NB4 (cell line): ENCODE measurements at regions not wholly inside any gene's neighbourhood (a gene's known extent, or its start where the extent isn't known, plus 50 kb on each side); places are given as distances from the start of the nearest gene placed in this dataset.

Experiments
- DNase-seq: peaks from one replicate; pipeline ENCODE4 v3.0.0; 2010; ENCODE audit warnings: low read depth
- H3K4me3 ChIP-seq: one replicate; pipeline ENCODE4 v1.5.1; 2011; ENCODE audit warnings: mild to moderate bottlenecking, low read depth, low read length, moderate library complexity
- MYC ChIP-seq: IDR thresholded peaks from 2 replicates; pipeline ENCODE4 v1.6.1; 2011; ENCODE audit warnings: low read depth, low read length
- POLR2A ChIP-seq: IDR thresholded peaks from 2 replicates; pipeline ENCODE4 v1.6.1; 2011; ENCODE audit warnings: mild to moderate bottlenecking; ENCODE audit not compliant: insufficient read length; ENCODE audit errors: extremely low read depth
- TF ChIP-seq, protein P1 (sequence below): IDR thresholded peaks from 2 replicates; pipeline ENCODE4 v1.6.1; 2011; ENCODE audit warnings: low read depth, low read length
- TF ChIP-seq, protein P2 (sequence below): IDR thresholded peaks from one replicate; pipeline ENCODE4 v1.5.1; 2012; ENCODE audit warnings: low read depth, low read length

DNA sequence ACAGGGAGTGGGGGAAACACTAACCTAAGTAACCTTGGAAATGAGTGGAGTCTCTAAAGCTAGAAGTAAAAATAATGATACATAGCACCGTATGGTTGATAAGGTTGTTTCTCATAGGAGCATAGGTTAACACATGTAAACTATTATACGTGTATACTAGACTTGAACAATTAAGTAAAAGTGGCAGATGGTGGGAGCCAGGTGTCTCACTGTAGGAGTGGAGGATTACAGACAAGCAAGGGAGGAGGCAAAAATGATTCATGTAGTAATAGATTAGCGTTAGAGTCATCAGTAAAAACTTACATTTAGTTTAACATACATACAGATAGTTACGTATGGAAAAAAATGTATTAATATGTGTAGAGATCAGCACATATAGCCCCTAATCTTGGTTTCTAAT, 138.4 kb upstream of the DSCAM start:
- no peak overlapping the region for H3K4me3 ChIP-seq
- no peak for DNase-seq
- TF ChIP-seq, protein P1, sequence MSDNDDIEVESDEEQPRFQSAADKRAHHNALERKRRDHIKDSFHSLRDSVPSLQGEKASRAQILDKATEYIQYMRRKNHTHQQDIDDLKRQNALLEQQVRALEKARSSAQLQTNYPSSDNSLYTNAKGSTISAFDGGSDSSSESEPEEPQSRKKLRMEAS: no peak
- no peak for TF ChIP-seq MYC
- no peak for TF ChIP-seq POLR2A
- TF ChIP-seq, protein P2, sequence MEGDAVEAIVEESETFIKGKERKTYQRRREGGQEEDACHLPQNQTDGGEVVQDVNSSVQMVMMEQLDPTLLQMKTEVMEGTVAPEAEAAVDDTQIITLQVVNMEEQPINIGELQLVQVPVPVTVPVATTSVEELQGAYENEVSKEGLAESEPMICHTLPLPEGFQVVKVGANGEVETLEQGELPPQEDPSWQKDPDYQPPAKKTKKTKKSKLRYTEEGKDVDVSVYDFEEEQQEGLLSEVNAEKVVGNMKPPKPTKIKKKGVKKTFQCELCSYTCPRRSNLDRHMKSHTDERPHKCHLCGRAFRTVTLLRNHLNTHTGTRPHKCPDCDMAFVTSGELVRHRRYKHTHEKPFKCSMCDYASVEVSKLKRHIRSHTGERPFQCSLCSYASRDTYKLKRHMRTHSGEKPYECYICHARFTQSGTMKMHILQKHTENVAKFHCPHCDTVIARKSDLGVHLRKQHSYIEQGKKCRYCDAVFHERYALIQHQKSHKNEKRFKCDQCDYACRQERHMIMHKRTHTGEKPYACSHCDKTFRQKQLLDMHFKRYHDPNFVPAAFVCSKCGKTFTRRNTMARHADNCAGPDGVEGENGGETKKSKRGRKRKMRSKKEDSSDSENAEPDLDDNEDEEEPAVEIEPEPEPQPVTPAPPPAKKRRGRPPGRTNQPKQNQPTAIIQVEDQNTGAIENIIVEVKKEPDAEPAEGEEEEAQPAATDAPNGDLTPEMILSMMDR: no peak

DNA sequence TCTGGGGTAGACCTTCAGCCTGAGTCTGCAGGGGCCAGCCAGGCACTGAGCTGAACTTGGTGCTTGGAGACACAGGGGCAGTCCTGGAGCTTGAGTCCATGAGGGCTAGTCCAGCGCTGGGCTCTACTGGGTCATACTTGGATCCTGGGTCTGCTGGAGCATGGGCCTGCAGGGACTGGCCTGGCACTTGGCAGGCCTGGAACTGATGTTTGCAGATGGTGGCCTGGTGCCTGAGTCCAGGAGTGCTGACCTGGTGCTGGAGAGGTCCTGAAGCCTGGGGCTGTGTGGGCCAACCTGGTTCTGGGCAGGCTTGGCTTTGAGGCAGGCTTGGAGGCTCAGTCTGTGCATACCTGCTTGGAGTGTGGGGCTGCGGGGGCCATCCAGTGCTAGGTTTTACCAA, 143.4 kb upstream of the DSCAM start:
- no peak overlapping the region for H3K4me3 ChIP-seq
- no peak for DNase-seq
- TF ChIP-seq, protein P1: no peak
- no peak for TF ChIP-seq MYC
- TF ChIP-seq, protein P2: no peak
- TF ChIP-seq POLR2A: no peak

DNA sequence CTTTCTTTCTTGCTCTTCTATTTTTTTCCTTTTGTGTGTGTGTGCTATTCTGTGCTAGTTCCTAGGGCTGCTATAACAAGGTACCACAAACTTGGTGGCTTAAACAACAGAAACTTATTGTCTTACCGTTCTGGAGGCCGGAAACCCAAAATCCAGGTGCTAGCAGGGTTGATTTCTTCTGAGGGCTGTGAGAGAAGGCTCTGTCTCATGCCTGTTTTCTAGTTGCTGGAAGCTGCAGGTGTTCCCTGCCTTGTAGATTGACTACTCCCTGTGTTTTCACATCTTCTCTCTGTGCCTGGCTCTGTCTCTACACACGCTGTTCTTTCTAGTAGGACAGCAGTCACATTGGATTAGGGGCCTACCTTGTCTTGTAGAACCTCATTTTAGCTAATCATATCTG, 150.9 kb upstream of the DSCAM start:
- H3K4me3 ChIP-seq: no peak overlapping the region
- no peak for DNase-seq
- TF ChIP-seq, protein P2: no peak
- no peak for TF ChIP-seq MYC

DNA sequence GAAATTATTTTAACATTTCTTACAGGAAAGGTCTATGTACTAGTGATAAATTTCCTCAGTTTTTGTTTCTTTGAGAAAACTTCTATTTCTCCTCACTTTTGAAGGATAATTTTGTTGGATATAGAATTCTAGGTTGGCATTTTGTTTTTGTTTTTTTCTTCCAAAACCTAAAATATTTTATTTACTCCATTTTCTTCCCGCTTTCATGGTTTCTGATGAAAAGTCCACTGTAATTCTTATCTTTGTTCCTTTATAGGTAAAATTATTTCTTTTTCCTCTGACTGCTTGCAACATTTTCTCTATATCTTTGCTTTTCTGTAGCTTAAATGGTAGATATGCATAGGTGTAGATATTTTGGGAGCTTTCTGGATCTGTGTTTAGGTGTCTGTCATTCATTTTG, 153.9 kb upstream of the DSCAM start:
- TF ChIP-seq, protein P1: no peak
- TF ChIP-seq POLR2A: no peak
- TF ChIP-seq, protein P2: no peak
- TF ChIP-seq MYC: no peak
- no peak overlapping the region for H3K4me3 ChIP-seq
- no peak for DNase-seq

DNA sequence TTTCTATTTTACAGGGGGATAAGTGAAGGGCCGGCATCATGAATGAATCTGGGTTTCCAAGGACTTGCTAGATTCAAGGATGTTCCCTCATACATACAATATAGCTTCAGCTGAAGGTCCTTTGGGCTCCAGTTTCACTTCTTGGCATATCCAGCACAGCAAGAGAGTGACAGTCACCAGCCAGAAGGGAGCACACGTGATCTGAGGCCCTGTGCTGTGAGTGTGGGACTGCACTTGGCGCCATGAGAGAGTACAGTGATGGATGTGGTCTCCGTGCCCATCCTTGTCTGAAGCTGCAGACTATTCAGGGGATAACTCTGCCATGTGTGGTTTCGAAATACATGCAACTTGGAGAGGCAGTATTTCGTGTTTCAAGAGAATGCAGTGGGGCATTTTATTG, 159.7 kb upstream of the DSCAM start:
- TF ChIP-seq, protein P2: no peak
- TF ChIP-seq POLR2A: no peak
- TF ChIP-seq MYC: no peak
- TF ChIP-seq, protein P1: no peak
- H3K4me3 ChIP-seq: no peak overlapping the region
- DNase-seq: no peak

DNA sequence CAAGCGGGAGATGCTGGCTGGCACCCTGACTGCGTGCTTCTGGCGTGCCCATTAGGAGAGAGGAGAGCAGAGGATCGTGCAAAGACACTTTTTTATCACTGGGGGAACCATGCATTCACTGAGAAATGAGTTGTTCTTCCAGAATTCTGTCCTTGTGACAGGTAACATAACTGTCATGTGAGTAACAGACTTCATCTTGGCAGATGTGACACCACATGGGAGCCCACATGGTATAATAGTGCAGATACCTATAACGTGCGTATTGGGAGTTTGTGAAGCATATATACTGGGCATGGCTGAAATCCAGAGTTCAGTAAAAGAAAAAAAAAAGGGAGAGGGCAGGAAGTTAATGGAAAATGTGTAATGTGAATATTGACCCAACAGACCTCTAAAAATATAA, 159.6 kb upstream of the BACE2 start:
- TF ChIP-seq, protein P2: no peak
- no peak for TF ChIP-seq POLR2A
- TF ChIP-seq MYC: no peak
- TF ChIP-seq, protein P1: no peak
- H3K4me3 ChIP-seq: no peak overlapping the region
- DNase-seq: no peak
